ENCODE measurements at regions not wholly inside any gene's neighbourhood (a gene's known extent, or its start where the extent isn't known, plus 50 kb on each side); places are given as distances from the start of the nearest gene placed in this dataset.

GRCh38 chr17:17412326-17412725 is 64.5 kb upstream of the MED9 start:
- DNase-seq (ENCODE audit: low read depth) = no peak
- no peak overlapping the region for H3K4me3 ChIP-seq (ENCODE audit: low read depth, low read length)

GRCh38 chr17:17413215-17413792 is 63.5 kb upstream of the MED9 start:
- no peak for TF ChIP-seq CTCF (conservative IDR thresholded peaks at IDR 0.05; ENCODE audit: low read depth, low read length)
- H3K4me3 ChIP-seq (ENCODE audit: low read depth, low read length) = no peak overlapping the region
- no peak for DNase-seq (ENCODE audit: low read depth)

More at GRCh38 chr17:17412326-17412725, 64.5 kb upstream of the MED9 start:
- no peak for TF ChIP-seq CTCF (conservative IDR thresholded peaks at IDR 0.05; ENCODE audit: low read depth, low read length)

GRCh38 chr17:17413821-17414220 is 63.0 kb upstream of the MED9 start:
- H3K4me3 ChIP-seq (ENCODE audit: low read depth, low read length) = no peak overlapping the region
- no peak for DNase-seq (ENCODE audit: low read depth)
- TF ChIP-seq CTCF (conservative IDR thresholded peaks at IDR 0.05; ENCODE audit: low read depth, low read length) = no peak

- no peak overlapping the region for H3K4me3 ChIP-seq (ENCODE audit: low read depth, low read length)
- no peak for DNase-seq (ENCODE audit: low read depth)
- TF ChIP-seq CTCF (conservative IDR thresholded peaks at IDR 0.05; ENCODE audit: low read depth, low read length) = no peak
Observed at GRCh38 chr17:17414341-17414805, 62.4 kb upstream of the MED9 start.

GRCh38 chr17:17415006-17415405 is 61.8 kb upstream of the MED9 start:
- DNase-seq (ENCODE audit: low read depth) = no peak
- no peak for TF ChIP-seq CTCF (conservative IDR thresholded peaks at IDR 0.05; ENCODE audit: low read depth, low read length)
- no peak overlapping the region for H3K4me3 ChIP-seq (ENCODE audit: low read depth, low read length)

- no peak for DNase-seq (ENCODE audit: low read depth)
- TF ChIP-seq CTCF (conservative IDR thresholded peaks at IDR 0.05; ENCODE audit: low read depth, low read length) = no peak
- H3K4me3 ChIP-seq (ENCODE audit: low read depth, low read length) = no peak overlapping the region
Observed at GRCh38 chr17:17416007-17416399, 60.8 kb upstream of the MED9 start.
